Stimulated activated CD4-positive, alpha-beta T cell treated with anti-CD3 and anti-CD28 coated beads, Interleukin-15, amount 100 ng/mL, for 1 hour (primary cell): ENCODE measurements at regions not wholly inside any gene's neighbourhood (a gene's known extent, or its start where the extent isn't known, plus 50 kb on each side); places are given as distances from the start of the nearest gene placed in this dataset.

Source experiments
- DNase-seq, 2 donors: peaks; one replicate each; pipeline ENCODE4 v3.0.0-alpha.2; 2020; ENCODE audit warnings: low read depth in 1 of 2, low spot score in 1 of 2

- no peak for DNase-seq
Observed at GRCh38 chr7:25770235-25770634, 381.8 kb upstream of the NFE2L3 start.

- no peak for DNase-seq
Observed at GRCh38 chr7:25770670-25771069, 381.3 kb upstream of the NFE2L3 start.

GRCh38 chr7:25771491-25771890 lies 380.5 kb upstream of the NFE2L3 start:
- no peak for DNase-seq

- no peak for DNase-seq
Observed at GRCh38 chr7:25772802-25773201, 379.2 kb upstream of the NFE2L3 start.

- no peak for DNase-seq
Observed at GRCh38 chr7:25774675-25775074, 377.3 kb upstream of the NFE2L3 start.

- DNase-seq: no peak
Observed at GRCh38 chr7:25775570-25775969, 376.4 kb upstream of the NFE2L3 start.

- no peak for DNase-seq
Observed at GRCh38 chr7:25775999-25776743, 375.8 kb upstream of the NFE2L3 start.

GRCh38 chr7:25776744-25777123 lies 375.3 kb upstream of the NFE2L3 start:
- no peak for DNase-seq

- no peak for DNase-seq
Observed at GRCh38 chr7:25777969-25778708, 373.9 kb upstream of the NFE2L3 start.

- DNase-seq: no peak
Observed at GRCh38 chr7:25779002-25779546, 372.9 kb upstream of the NFE2L3 start.

- no peak for DNase-seq
Observed at GRCh38 chr7:25780904-25781303, 371.1 kb upstream of the NFE2L3 start.

GRCh38 chr7:25781704-25782103 lies 370.3 kb upstream of the NFE2L3 start:
- no peak for DNase-seq

- no peak for DNase-seq
Observed at GRCh38 chr7:25786936-25787335, 365.1 kb upstream of the NFE2L3 start.

- DNase-seq: no peak
Observed at GRCh38 chr7:25787336-25787735, 364.7 kb upstream of the NFE2L3 start.

GRCh38 chr7:25788371-25788770 lies 363.6 kb upstream of the NFE2L3 start:
- no peak for DNase-seq

- no peak for DNase-seq
Observed at GRCh38 chr7:25788961-25789620, 362.9 kb upstream of the NFE2L3 start.

- no peak for DNase-seq
Observed at GRCh38 chr7:25789701-25790640, 362.0 kb upstream of the NFE2L3 start.

GRCh38 chr7:25790963-25791362 lies 361.0 kb upstream of the NFE2L3 start:
- DNase-seq: no peak

GRCh38 chr7:25792586-25792985 lies 359.4 kb upstream of the NFE2L3 start:
- DNase-seq: no peak

GRCh38 chr7:25795824-25796235 lies 356.2 kb upstream of the NFE2L3 start:
- DNase-seq: no peak

- no peak for DNase-seq
Observed at GRCh38 chr7:25798344-25798743, 353.7 kb upstream of the NFE2L3 start.
